ENCODE measurements at regions not wholly inside any gene's neighbourhood (a gene's known extent, or its start where the extent isn't known, plus 50 kb on each side); places are given as distances from the start of the nearest gene placed in this dataset.

DNA sequence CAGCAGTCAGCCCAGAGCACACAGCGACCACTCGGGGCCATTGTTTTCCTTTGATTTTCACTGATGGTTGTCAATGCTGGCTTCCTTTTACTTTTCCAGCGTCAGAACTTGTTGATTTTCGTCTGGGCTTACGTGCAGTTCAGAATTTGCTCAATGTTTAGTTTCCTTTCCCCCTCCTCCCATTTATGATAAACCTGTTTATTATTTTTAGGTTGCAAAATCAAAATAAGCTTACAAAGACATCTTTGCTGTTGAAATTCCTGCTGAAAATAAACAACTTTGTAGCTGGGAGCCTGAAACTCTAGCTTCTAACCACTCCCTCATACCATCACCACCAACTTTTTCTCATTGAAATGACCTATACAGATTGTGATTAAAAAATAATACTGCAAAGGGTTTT, 83.1 kb upstream of the LYZL1 start:
- no peak overlapping the region for H3K27ac ChIP-seq (ENCODE audit: low read depth, low read length)
- POLR2A ChIA-PET: interaction anchor here (0.6 kb wide), 1 partner anchor 14 kb away, joined by 3 read pairs; no protein-coding TSS in a partner anchor
- TF ChIP-seq, protein P1, sequence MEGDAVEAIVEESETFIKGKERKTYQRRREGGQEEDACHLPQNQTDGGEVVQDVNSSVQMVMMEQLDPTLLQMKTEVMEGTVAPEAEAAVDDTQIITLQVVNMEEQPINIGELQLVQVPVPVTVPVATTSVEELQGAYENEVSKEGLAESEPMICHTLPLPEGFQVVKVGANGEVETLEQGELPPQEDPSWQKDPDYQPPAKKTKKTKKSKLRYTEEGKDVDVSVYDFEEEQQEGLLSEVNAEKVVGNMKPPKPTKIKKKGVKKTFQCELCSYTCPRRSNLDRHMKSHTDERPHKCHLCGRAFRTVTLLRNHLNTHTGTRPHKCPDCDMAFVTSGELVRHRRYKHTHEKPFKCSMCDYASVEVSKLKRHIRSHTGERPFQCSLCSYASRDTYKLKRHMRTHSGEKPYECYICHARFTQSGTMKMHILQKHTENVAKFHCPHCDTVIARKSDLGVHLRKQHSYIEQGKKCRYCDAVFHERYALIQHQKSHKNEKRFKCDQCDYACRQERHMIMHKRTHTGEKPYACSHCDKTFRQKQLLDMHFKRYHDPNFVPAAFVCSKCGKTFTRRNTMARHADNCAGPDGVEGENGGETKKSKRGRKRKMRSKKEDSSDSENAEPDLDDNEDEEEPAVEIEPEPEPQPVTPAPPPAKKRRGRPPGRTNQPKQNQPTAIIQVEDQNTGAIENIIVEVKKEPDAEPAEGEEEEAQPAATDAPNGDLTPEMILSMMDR (IDR thresholded peaks at IDR 0.05; ENCODE audit: low read depth, low read length): no peak
- H3K4me3 ChIP-seq (ENCODE audit: low read depth, low read length): no peak overlapping the region
- H3K27me3 ChIP-seq (ENCODE audit: control insufficient read depth, insufficient read depth, low read length): peaks cover 20% of the 10 kb centered on the region
- DNase-seq (ENCODE audit: low read depth, low spot score): no peak
- CTCF ChIA-PET: interaction anchor here (1.1 to 3.5 kb wide), 2 partner anchors 65 to 542 kb away, joined by 3 to 11 read pairs; no protein-coding TSS in a partner anchor
- H3K9me3 ChIP-seq (ENCODE audit: control insufficient read depth, insufficient read depth, low read length): peaks cover 3% of the 10 kb centered on the region

DNA sequence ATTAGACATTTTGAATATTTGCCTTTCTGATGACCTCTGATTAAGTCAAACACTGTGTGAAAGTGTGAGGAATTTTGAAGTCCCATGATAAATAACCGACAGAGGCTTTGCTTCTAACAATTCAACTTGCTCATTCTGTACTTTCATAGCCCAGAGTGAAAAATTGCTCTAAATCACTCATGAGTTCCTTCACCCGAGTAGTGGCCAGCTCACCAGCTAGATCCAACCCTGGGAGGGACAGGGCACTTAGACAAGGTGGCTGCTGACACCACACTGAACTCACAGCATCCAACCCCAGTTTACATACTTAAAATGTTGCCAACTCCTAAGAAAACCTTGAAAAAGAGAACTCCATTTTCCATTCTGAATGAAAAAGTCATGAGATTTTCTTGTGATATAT, 80.0 kb upstream of the LYZL1 start:
- Histone ChIP-seq H3K27me3 (ENCODE audit: control insufficient read depth, insufficient read depth, low read length) (peaks cover 18% of the 10 kb centered on the region), H3K27ac (ENCODE audit: low read depth, low read length) (no peak overlapping the region), H3K4me3 (ENCODE audit: low read depth, low read length) (no peak overlapping the region), H3K9me3 (ENCODE audit: control insufficient read depth, insufficient read depth, low read length) (peaks cover 3% of the 10 kb centered on the region)
- TF ChIP-seq, protein P1 (IDR thresholded peaks at IDR 0.05; ENCODE audit: low read depth, low read length): no peak
- ChIA-PET POLR2A (no interaction called here), CTCF (no interaction called here)
- no peak for DNase-seq (ENCODE audit: low read depth, low spot score)

DNA sequence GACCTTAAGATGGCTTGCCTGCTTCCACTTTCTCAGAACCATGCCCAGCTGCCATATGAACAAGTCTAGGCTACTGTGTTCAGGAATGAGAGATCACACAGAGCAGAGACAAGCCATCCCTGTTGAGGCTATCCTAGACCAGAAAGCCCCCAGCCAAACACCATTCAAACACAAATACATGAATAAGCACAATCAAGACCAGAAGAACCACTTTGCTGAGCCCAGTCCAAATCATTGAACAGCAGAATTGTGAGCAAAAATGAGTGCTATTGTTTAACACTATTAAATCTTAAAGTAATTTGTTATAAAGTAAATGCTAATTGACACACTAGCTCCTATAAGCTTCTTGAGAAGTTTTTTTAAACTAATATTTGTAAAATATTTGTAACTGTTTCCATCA, 79.0 kb upstream of the LYZL1 start:
- Histone ChIP-seq H3K9me3 (ENCODE audit: control insufficient read depth, insufficient read depth, low read length) (peaks cover 3% of the 10 kb centered on the region), H3K27me3 (ENCODE audit: control insufficient read depth, insufficient read depth, low read length) (peaks cover 13% of the 10 kb centered on the region), H3K4me3 (ENCODE audit: low read depth, low read length) (no peak overlapping the region), H3K27ac (ENCODE audit: low read depth, low read length) (no peak overlapping the region)
- CTCF ChIA-PET: no interaction called here
- POLR2A ChIA-PET: no interaction called here
- TF ChIP-seq, protein P1 (IDR thresholded peaks at IDR 0.05; ENCODE audit: low read depth, low read length): no peak
- no peak for DNase-seq (ENCODE audit: low read depth, low spot score)

DNA sequence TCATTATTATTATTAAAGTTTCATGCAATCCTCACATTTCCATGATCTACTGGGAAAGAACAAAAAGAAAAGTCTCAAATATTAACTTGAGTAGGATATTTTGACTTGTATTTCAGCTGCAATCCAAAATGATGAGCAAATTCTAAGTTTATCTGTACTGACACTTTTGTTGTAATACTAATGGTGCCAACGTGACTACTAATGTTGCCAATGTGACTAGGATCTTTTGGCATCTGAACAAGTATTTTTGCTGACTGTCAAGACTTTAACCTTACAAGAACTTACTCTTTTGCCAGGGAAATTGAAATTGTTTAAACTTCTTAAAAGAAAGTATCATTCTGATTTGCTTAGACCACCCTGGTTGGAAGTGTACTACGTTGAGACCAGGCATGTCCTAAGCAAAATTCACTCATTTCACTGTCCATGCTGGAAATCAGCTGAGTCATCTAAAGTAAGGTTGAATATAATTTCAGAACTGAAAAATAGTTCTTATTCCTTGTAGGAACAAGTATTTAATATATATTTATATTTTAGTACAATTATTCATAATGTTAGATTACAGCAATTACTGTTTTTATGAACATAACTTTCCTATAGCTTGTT, 78.5 kb upstream of the LYZL1 start:
- no peak for DNase-seq (ENCODE audit: low read depth, low spot score)
- ChIA-PET POLR2A (no interaction called here), CTCF (no interaction called here)

DNA sequence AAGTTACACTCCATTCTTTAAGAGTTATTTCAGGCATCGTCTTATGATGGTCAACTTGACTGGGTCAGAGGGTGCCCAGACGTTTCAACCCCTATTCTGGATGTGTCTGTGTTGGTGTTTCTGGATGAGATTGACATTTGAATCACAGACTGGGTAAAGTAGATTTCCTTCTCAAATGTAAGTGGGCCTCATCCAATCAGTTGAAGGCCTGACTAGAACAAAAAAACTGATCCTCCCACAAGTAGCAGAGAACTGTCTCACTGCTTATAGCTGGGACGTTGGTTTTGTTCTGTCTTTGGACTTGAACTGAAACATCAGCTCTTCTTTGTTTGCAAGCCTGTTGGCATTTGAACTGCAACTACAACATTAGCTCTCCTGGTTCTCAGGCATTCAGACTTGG, 76.3 kb upstream of the LYZL1 start:
- Histone ChIP-seq H3K27me3 (ENCODE audit: control insufficient read depth, insufficient read depth, low read length) (peaks cover 10% of the 10 kb centered on the region), H3K9me3 (ENCODE audit: control insufficient read depth, insufficient read depth, low read length) (peaks cover 3% of the 10 kb centered on the region), H3K4me3 (ENCODE audit: low read depth, low read length) (no peak overlapping the region), H3K27ac (ENCODE audit: low read depth, low read length) (no peak overlapping the region)
- ChIA-PET POLR2A (no interaction called here), CTCF (no interaction called here)
- DNase-seq (ENCODE audit: low read depth, low spot score): no peak
- TF ChIP-seq, protein P1 (IDR thresholded peaks at IDR 0.05; ENCODE audit: low read depth, low read length): no peak

More for the DNA sequence above, 78.5 kb upstream of the LYZL1 start:
- H3K27me3 ChIP-seq (ENCODE audit: control insufficient read depth, insufficient read depth, low read length): peaks cover 13% of the 10 kb centered on the region
- H3K4me3 ChIP-seq (ENCODE audit: low read depth, low read length): no peak overlapping the region
- H3K9me3 ChIP-seq (ENCODE audit: control insufficient read depth, insufficient read depth, low read length): peaks cover 3% of the 10 kb centered on the region
- no peak overlapping the region for H3K27ac ChIP-seq (ENCODE audit: low read depth, low read length)
- TF ChIP-seq, protein P1 (IDR thresholded peaks at IDR 0.05; ENCODE audit: low read depth, low read length): no peak
